ENCODE measurements at regions not wholly inside any gene's neighbourhood (a gene's known extent, or its start where the extent isn't known, plus 50 kb on each side); places are given as distances from the start of the nearest gene placed in this dataset.
"Not testable (repeated sequence)": the region's sequence is repeated elsewhere in the genome, so short reads cannot be mapped to it uniquely, and the experiment has no call there.

GRCh38 chr2:110338277-110339003, 126.1 kb upstream of the MTLN start:
- TF ChIP-seq POLR2A, CTCF, EP300 (IDR thresholded peaks at IDR 0.05): not testable (repeated sequence)
